ENCODE measurements at regions not wholly inside any gene's neighbourhood (a gene's known extent, or its start where the extent isn't known, plus 50 kb on each side); places are given as distances from the start of the nearest gene placed in this dataset.

DNA sequence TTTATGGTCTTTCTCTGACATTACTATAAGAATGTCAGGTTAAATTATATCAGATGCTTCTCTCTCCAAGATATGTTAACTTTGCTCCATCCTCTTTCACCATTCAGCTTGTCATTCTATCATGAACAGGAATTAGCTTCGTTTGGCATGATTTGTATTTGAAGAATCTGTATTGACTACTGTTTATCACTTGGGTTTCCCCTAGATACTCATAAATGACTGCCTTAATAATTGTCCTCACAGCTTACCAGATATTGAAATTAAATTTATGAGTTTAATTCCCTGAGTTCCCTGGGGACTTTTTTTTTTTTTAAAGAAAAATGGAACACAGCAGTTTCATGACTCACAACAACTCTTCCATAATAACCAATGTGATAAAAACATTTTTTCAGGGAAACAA, 76.2 kb upstream of the EOLA2 start (continued):
- TF ChIP-seq, protein P1, sequence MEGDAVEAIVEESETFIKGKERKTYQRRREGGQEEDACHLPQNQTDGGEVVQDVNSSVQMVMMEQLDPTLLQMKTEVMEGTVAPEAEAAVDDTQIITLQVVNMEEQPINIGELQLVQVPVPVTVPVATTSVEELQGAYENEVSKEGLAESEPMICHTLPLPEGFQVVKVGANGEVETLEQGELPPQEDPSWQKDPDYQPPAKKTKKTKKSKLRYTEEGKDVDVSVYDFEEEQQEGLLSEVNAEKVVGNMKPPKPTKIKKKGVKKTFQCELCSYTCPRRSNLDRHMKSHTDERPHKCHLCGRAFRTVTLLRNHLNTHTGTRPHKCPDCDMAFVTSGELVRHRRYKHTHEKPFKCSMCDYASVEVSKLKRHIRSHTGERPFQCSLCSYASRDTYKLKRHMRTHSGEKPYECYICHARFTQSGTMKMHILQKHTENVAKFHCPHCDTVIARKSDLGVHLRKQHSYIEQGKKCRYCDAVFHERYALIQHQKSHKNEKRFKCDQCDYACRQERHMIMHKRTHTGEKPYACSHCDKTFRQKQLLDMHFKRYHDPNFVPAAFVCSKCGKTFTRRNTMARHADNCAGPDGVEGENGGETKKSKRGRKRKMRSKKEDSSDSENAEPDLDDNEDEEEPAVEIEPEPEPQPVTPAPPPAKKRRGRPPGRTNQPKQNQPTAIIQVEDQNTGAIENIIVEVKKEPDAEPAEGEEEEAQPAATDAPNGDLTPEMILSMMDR (IDR thresholded peaks at IDR 0.05; ENCODE audit: low read depth, low read length, missing input control) = no peak
- TF ChIP-seq FOXA1 (IDR thresholded peaks at IDR 0.05) = no peak
- no peak for TF ChIP-seq JUND (IDR thresholded peaks at IDR 0.05)

DNA sequence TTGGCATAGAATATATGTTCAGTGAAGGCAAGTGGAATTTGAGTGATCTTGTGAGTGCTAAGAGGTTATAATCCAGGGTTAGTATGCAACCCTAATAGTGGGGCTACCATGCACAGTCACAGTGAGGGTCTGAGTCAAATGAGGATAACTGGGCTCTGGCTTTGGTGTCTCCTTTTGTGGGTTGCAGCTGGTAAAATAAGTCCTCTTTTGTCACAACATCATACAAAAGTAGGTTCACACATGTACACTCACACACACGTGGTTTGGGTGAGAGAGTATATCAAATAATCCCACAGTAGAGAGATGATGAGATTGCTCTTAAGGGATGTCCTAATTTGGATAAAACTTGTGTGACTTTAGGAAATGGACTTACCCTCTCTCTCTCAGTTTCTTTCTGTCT, 79.6 kb upstream of the EOLA2 start:
- Histone ChIP-seq H3K27me3 (ENCODE audit: control insufficient read depth in 4 of 4, insufficient read depth in 4 of 4, low read length in 3 of 4) (no peaks in the 10 kb centered on the region), H3K27ac (ENCODE audit: low read depth in 1 of 2, low read length in 2 of 2) (no peak overlapping the region), H3K9me3 (ENCODE audit: control insufficient read depth in 4 of 4, low read length in 3 of 4) (no peaks in the 10 kb centered on the region), H3K36me3 (ENCODE audit: control insufficient read depth in 4 of 4, insufficient read depth in 3 of 4, low read depth in 1 of 4, low read length in 3 of 4) (no peaks in the 10 kb centered on the region), H3K4me1 (ENCODE audit: control insufficient read depth in 4 of 4, insufficient read depth in 4 of 4, low read length in 3 of 4) (no peaks in the 10 kb centered on the region), H3K9ac (ENCODE audit: low read depth in 1 of 2, low read length in 2 of 2) (no peak overlapping the region), H3K4me3 (ENCODE audit: low read depth in 1 of 3, low read length in 3 of 3) (no peak overlapping the region)
- TF ChIP-seq, protein P2, sequence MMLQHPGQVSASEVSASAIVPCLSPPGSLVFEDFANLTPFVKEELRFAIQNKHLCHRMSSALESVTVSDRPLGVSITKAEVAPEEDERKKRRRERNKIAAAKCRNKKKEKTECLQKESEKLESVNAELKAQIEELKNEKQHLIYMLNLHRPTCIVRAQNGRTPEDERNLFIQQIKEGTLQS (IDR thresholded peaks at IDR 0.05) = no peak
- TF ChIP-seq EGR1 (IDR thresholded peaks at IDR 0.05; ENCODE audit: low read depth in 2 of 2) (no peak), SP1 (IDR thresholded peaks at IDR 0.05) (no peak), JUND (IDR thresholded peaks at IDR 0.05) (no peak), RXRA (IDR thresholded peaks at IDR 0.05) (no peak), RAD21 (IDR thresholded peaks at IDR 0.05) (no peak), HNF4G (IDR thresholded peaks at IDR 0.05) (no peak), FOXA1 (IDR thresholded peaks at IDR 0.05) (no peak), FOXA2 (IDR thresholded peaks at IDR 0.05) (no peak), HNF4A (conservative IDR thresholded peaks at IDR 0.05) (no peak), NR2F2 (IDR thresholded peaks at IDR 0.05) (no peak), TAF1 (conservative IDR thresholded peaks at IDR 0.05) (no peak), GABPA (IDR thresholded peaks at IDR 0.05 in 1 of 2, conservative IDR thresholded peaks at IDR 0.05 in 1 of 2) (no peak), YY1 (IDR thresholded peaks at IDR 0.05) (no peak)
- TF ChIP-seq, protein P3, sequence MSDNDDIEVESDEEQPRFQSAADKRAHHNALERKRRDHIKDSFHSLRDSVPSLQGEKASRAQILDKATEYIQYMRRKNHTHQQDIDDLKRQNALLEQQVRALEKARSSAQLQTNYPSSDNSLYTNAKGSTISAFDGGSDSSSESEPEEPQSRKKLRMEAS (IDR thresholded peaks at IDR 0.05) = no peak
- TF ChIP-seq, protein P1 (IDR thresholded peaks at IDR 0.05; ENCODE audit: low read depth, low read length, missing input control) = no peak
- TF ChIP-seq, protein P4, sequence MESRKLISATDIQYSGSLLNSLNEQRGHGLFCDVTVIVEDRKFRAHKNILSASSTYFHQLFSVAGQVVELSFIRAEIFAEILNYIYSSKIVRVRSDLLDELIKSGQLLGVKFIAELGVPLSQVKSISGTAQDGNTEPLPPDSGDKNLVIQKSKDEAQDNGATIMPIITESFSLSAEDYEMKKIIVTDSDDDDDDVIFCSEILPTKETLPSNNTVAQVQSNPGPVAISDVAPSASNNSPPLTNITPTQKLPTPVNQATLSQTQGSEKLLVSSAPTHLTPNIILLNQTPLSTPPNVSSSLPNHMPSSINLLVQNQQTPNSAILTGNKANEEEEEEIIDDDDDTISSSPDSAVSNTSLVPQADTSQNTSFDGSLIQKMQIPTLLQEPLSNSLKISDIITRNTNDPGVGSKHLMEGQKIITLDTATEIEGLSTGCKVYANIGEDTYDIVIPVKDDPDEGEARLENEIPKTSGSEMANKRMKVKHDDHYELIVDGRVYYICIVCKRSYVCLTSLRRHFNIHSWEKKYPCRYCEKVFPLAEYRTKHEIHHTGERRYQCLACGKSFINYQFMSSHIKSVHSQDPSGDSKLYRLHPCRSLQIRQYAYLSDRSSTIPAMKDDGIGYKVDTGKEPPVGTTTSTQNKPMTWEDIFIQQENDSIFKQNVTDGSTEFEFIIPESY (IDR thresholded peaks at IDR 0.05) = no peak
- TF ChIP-seq, protein P5, sequence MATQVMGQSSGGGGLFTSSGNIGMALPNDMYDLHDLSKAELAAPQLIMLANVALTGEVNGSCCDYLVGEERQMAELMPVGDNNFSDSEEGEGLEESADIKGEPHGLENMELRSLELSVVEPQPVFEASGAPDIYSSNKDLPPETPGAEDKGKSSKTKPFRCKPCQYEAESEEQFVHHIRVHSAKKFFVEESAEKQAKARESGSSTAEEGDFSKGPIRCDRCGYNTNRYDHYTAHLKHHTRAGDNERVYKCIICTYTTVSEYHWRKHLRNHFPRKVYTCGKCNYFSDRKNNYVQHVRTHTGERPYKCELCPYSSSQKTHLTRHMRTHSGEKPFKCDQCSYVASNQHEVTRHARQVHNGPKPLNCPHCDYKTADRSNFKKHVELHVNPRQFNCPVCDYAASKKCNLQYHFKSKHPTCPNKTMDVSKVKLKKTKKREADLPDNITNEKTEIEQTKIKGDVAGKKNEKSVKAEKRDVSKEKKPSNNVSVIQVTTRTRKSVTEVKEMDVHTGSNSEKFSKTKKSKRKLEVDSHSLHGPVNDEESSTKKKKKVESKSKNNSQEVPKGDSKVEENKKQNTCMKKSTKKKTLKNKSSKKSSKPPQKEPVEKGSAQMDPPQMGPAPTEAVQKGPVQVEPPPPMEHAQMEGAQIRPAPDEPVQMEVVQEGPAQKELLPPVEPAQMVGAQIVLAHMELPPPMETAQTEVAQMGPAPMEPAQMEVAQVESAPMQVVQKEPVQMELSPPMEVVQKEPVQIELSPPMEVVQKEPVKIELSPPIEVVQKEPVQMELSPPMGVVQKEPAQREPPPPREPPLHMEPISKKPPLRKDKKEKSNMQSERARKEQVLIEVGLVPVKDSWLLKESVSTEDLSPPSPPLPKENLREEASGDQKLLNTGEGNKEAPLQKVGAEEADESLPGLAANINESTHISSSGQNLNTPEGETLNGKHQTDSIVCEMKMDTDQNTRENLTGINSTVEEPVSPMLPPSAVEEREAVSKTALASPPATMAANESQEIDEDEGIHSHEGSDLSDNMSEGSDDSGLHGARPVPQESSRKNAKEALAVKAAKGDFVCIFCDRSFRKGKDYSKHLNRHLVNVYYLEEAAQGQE (IDR thresholded peaks at IDR 0.05) = no peak
- DNase-seq (ENCODE audit: low spot score) = no peak
- 92% methylated on average over 1 of the region's 1 CpG for WGBS
